WERI-Rb-1 (cell line): ENCODE measurements at regions not wholly inside any gene's neighbourhood (a gene's known extent, or its start where the extent isn't known, plus 50 kb on each side); places are given as distances from the start of the nearest gene placed in this dataset.
"Not testable (repeated sequence)": the region's sequence is repeated elsewhere in the genome, so short reads cannot be mapped to it uniquely, and the experiment has no call there.

Source experiments
- DNase-seq: peaks from one replicate; pipeline ENCODE4 v3.0.0-alpha.2; 2020
- H3K27ac ChIP-seq: fragments of 250-450 bp; sonication (Bioruptor Pico); 2 replicates; pipeline ENCODE4 v1.5.1; 2020; ENCODE audit warnings: mild to moderate bottlenecking, moderate library complexity
- H3K27me3 ChIP-seq: fragments of 250-450 bp; sonication (Bioruptor Pico); 2 replicates; pipeline ENCODE4 v1.5.1; 2021; ENCODE audit warnings: mild to moderate bottlenecking, low read depth, moderate library complexity; ENCODE audit not compliant: insufficient read depth, severe bottlenecking
- H3K36me3 ChIP-seq: fragments of 250-450 bp; sonication (Bioruptor Pico); 2 replicates; pipeline ENCODE4 v1.5.1; 2020; ENCODE audit warnings: mild to moderate bottlenecking, moderate library complexity
- H3K4me3 ChIP-seq: 2 replicates; pipeline ENCODE4 v1.5.1; 2011; ENCODE audit warnings: low read depth, mild to moderate bottlenecking, control low read depth, low read length
- H3K9me3 ChIP-seq: fragments of 250-450 bp; sonication (Bioruptor Pico); 2 replicates; pipeline ENCODE4 v1.5.1; 2021; ENCODE audit warnings: mild to moderate bottlenecking, moderate library complexity; ENCODE audit not compliant: severe bottlenecking
- TF ChIP-seq, protein P1 (sequence below): IDR thresholded peaks from 2 replicates; pipeline ENCODE4 v1.5.1; 2011; ENCODE audit warnings: low read depth, mild to moderate bottlenecking, control low read depth, inconsistent platforms, low read length

DNA sequence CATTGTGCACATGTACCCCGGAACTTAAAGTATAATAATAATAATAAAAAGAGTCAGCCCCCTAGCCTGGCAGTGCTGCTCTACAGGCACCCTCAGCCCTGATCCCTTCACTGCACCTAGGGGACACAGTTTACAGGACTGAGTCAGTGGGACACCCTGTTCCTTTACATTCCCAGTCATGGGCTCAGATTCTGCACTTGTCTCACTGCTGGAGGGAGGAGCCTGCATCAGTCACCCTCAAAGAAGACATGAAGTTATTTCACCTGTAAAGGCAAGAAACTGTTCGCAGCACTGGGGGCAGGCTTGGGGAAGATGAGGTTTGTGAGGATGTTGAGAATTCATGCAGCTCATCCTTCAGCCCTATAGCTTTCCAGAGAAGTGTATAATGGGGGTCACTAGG is 50.7 kb upstream of the VPREB1 start:
- Histone ChIP-seq H3K27me3 (peaks cover 4% of the 10 kb centered on the region), H3K9me3 (peaks cover 2% of the 10 kb centered on the region), H3K4me3 (no peak overlapping the region), H3K36me3 (no peaks in the 10 kb centered on the region), H3K27ac (no peak overlapping the region)
- TF ChIP-seq, protein P1, sequence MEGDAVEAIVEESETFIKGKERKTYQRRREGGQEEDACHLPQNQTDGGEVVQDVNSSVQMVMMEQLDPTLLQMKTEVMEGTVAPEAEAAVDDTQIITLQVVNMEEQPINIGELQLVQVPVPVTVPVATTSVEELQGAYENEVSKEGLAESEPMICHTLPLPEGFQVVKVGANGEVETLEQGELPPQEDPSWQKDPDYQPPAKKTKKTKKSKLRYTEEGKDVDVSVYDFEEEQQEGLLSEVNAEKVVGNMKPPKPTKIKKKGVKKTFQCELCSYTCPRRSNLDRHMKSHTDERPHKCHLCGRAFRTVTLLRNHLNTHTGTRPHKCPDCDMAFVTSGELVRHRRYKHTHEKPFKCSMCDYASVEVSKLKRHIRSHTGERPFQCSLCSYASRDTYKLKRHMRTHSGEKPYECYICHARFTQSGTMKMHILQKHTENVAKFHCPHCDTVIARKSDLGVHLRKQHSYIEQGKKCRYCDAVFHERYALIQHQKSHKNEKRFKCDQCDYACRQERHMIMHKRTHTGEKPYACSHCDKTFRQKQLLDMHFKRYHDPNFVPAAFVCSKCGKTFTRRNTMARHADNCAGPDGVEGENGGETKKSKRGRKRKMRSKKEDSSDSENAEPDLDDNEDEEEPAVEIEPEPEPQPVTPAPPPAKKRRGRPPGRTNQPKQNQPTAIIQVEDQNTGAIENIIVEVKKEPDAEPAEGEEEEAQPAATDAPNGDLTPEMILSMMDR = no peak
- DNase-seq = no peak

DNA sequence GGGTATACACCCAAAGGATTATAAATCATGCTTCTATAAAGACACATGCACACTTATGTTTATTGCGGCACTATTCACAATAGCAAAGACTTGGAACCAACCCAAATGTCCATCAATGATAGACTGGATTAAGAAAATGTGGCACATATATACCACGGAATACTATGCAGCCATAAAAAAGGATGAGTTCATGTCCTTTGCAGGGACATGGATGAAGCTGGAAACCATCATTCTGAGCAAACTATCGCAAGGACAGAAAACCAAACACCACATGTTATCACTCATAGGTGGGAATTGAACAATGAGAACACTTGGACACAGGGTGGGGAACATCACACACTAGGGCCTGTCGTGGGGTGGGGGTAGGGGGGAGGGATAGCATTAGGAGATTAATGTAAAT is 51.1 kb upstream of the VPREB1 start:
- not testable (repeated sequence) for H3K27me3 ChIP-seq, H3K9me3 ChIP-seq, H3K4me3 ChIP-seq, H3K27ac ChIP-seq, H3K36me3 ChIP-seq, DNase-seq

DNA sequence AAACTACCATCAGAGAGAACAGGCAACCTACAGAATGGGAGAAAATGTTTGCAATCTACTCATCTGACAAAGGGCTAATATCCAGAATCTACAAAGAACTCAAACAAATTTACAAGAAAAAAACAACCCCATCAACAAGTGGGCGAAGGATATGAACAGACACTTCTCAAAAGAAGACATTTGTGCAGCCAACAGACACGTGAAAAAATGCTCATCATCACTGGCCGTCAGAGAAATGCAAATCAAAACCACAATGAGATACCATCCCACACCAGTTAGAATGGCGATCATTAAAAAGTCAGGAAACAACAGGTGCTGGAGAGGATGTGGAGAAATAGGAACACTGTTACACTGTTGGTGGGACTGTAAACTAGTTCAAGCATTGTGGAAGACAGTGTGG is 51.6 kb upstream of the VPREB1 start:
- not testable (repeated sequence) for DNase-seq

DNA sequence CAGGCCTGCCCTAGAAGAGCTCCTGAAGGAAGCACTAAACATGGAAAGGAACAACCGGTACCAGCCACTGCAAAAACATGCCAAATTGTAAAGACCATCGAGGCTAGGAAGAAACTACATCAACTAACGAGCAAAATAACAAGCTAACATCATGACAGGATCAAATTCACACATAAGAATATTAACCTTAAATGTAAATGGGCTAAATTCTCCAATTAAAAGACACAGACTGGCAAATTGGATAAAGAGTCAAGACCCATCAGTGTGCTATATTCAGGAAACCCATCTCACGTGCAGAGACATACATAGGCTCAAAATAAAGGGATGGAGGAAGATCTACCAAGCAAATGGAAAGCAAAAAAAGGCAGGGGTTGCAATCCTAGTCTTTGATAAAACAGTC is 54.8 kb upstream of the VPREB1 start:
- not testable (repeated sequence) for H3K36me3 ChIP-seq, H3K4me3 ChIP-seq, DNase-seq, H3K27ac ChIP-seq, H3K27me3 ChIP-seq, H3K9me3 ChIP-seq

More for the DNA sequence above, 51.6 kb upstream of the VPREB1 start:
- H3K36me3 ChIP-seq, H3K4me3 ChIP-seq, H3K27me3 ChIP-seq, H3K27ac ChIP-seq, H3K9me3 ChIP-seq: not testable (repeated sequence)

DNA sequence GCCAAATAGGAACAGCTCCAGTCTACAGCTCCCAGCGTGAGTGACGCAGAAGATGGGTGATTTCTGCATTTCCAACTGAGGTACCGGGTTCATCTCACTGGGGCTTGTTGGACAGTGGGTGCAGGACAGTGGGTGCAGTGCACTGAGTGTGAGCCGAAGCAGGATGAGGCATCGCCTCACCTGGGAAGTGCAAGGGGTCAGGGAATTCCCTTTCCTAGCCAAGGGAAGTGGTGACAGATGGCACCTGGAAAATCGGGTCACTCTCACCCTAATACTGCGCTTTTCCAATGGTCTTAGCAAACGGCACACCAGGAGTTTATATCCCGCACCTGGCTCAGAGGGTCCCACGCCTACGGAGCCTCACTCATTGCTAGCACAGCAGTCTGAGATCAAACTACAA is 56.7 kb upstream of the VPREB1 start:
- not testable (repeated sequence) for H3K36me3 ChIP-seq, H3K4me3 ChIP-seq, DNase-seq, H3K9me3 ChIP-seq, H3K27ac ChIP-seq
- H3K27me3 ChIP-seq = peaks cover 10% of the 10 kb centered on the region

DNA sequence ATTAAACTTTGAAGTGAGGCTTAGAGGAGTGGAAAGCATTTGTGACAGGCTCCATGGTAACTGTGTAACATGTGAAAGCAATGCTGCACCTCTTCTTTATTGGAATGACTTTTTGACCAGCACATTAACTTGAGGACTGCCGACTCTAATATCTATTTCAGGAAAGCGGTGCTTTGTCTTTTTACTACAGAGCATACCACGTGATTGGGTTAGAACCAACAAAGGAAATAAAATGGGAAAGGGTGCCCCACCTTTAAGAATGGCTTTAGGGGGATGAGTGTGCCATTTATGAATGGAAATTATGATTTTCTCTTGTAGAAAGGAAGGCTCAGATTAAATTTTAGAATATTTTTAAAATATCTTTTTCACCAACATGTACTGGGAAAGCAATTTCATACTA is 57.3 kb upstream of the VPREB1 start:
- Histone ChIP-seq H3K4me3 (no peak overlapping the region), H3K27ac (no peak overlapping the region), H3K36me3 (no peaks in the 10 kb centered on the region), H3K27me3 (peaks cover 10% of the 10 kb centered on the region), H3K9me3 (peaks cover 6% of the 10 kb centered on the region)
- TF ChIP-seq, protein P1 = no peak
- no peak for DNase-seq

DNA sequence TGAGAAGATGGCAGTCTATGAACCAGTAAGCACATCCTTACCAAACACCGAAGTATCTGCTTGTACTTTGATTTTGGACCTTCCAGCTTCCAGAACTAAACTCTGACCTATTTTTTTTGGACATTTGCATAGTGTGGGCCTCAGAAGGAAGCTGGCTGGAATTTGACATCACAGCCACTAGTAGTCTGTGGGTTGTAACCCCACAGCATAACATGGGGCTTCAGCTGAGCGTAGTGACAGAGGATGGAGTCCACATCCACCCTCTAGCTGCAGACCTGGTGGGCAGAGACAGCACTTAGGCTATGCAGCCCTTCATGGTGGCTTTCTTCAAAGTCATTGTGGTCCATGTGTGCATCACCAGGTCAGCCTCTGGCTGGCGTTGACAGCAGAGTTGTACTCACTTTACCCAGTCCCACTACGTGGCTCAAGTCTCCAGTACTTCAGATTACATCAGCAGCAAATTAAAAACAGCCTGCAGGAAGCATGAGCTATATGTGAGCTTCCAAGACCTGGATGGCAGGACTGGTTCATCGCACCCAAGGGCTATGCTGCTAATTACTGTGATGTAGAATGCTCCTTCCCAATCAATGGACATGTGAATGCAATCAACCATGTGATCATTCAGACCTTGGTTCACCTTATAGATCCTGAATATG is 58.6 kb upstream of the VPREB1 start:
- DNase-seq = no peak
- no peaks in the 10 kb centered on the region for H3K36me3 ChIP-seq
- TF ChIP-seq, protein P1 = no peak
- H3K27me3 ChIP-seq = peaks cover 10% of the 10 kb centered on the region
- no peak overlapping the region for H3K4me3 ChIP-seq
- H3K9me3 ChIP-seq = peaks cover 4% of the 10 kb centered on the region
- H3K27ac ChIP-seq = no peak overlapping the region

DNA sequence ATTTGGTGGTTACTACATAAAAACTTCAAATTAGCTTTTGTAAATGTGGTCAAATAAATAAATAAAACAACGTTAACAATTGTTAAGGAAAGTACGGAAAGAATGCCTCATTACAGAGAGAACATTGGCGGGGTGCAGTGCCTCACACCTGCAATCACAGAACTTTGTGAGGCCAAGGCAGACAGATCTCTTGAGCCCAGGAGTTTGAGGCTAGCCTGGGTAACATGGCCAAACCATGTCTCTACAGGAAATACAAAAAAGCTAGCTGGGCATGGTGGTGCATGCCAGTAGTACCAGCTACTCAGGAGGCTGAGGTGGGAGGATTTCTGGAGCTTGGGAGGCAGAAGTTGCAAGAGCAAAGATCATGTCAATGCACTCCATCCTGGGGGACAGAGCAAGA is 59.4 kb upstream of the VPREB1 start:
- Histone ChIP-seq H3K36me3 (no peaks in the 10 kb centered on the region), H3K27me3 (peaks cover 10% of the 10 kb centered on the region), H3K27ac (no peak overlapping the region), H3K9me3 (peaks cover 4% of the 10 kb centered on the region), H3K4me3 (no peak overlapping the region)
- TF ChIP-seq, protein P1 = no peak
- no peak for DNase-seq
